ENCODE measurements at regions not wholly inside any gene's neighbourhood (a gene's known extent, or its start where the extent isn't known, plus 50 kb on each side); places are given as distances from the start of the nearest gene placed in this dataset.

- no peak for DNase-seq (ENCODE audit: low read depth, low spot score)
- in situ Hi-C loops (cut with HindIII; ENCODE audit: low sequenced_read_pairs): no loop called here
- no peak overlapping the region for H3K4me3 ChIP-seq (ENCODE audit: low read depth, low read length)
- TF ChIP-seq CTCF (IDR thresholded peaks at IDR 0.05; ENCODE audit: low read depth, low read length): no peak
These were observed 125.5 kb upstream of the HS3ST2 start for GRCh38 chr16:22688463-22688862.

GRCh38 chr16:22688930-22689329 lies 125.0 kb upstream of the HS3ST2 start:
- no peak overlapping the region for H3K4me3 ChIP-seq (ENCODE audit: low read depth, low read length)
- in situ Hi-C loops (cut with HindIII; ENCODE audit: low sequenced_read_pairs): no loop called here
- no peak for TF ChIP-seq CTCF (IDR thresholded peaks at IDR 0.05; ENCODE audit: low read depth, low read length)
- DNase-seq (ENCODE audit: low read depth, low spot score): no peak

GRCh38 chr16:22691335-22691734 lies 122.6 kb upstream of the HS3ST2 start:
- in situ Hi-C loops (cut with HindIII; ENCODE audit: low sequenced_read_pairs): no loop called here
- H3K4me3 ChIP-seq (ENCODE audit: low read depth, low read length): no peak overlapping the region
- TF ChIP-seq CTCF (IDR thresholded peaks at IDR 0.05; ENCODE audit: low read depth, low read length): no peak
- DNase-seq (ENCODE audit: low read depth, low spot score): no peak

- in situ Hi-C loops (cut with HindIII; ENCODE audit: low sequenced_read_pairs): no loop called here
- H3K4me3 ChIP-seq (ENCODE audit: low read depth, low read length): no peak overlapping the region
- DNase-seq (ENCODE audit: low read depth, low spot score): no peak
- no peak for TF ChIP-seq CTCF (IDR thresholded peaks at IDR 0.05; ENCODE audit: low read depth, low read length)
These were observed 121.9 kb upstream of the HS3ST2 start for GRCh38 chr16:22692034-22692433.

- TF ChIP-seq CTCF (IDR thresholded peaks at IDR 0.05; ENCODE audit: low read depth, low read length): no peak
- DNase-seq (ENCODE audit: low read depth, low spot score): no peak
- in situ Hi-C loops (cut with HindIII; ENCODE audit: low sequenced_read_pairs): no loop called here
- no peak overlapping the region for H3K4me3 ChIP-seq (ENCODE audit: low read depth, low read length)
These were observed 120.9 kb upstream of the HS3ST2 start for GRCh38 chr16:22692916-22693637.

GRCh38 chr16:22693638-22694340 lies 120.2 kb upstream of the HS3ST2 start:
- no peak for TF ChIP-seq CTCF (IDR thresholded peaks at IDR 0.05; ENCODE audit: low read depth, low read length)
- no peak for DNase-seq (ENCODE audit: low read depth, low spot score)
- in situ Hi-C loops (cut with HindIII; ENCODE audit: low sequenced_read_pairs): no loop called here

More at GRCh38 chr16:22693638-22694340, 120.2 kb upstream of the HS3ST2 start:
- no peak overlapping the region for H3K4me3 ChIP-seq (ENCODE audit: low read depth, low read length)

All from astrocyte of the spinal cord (primary cell).